HEK293T (cell line): ENCODE measurements at regions not wholly inside any gene's neighbourhood (a gene's known extent, or its start where the extent isn't known, plus 50 kb on each side); places are given as distances from the start of the nearest gene placed in this dataset.

Experiments used
- ARNT ChIP-seq: fragments of 450-650 bp; IDR thresholded peaks from 2 replicates; pipeline ENCODE4 v1.6.1; 2017; ENCODE audit warnings: mild to moderate bottlenecking
- ELF4 ChIP-seq: fragments of 450-650 bp; IDR thresholded peaks from 2 replicates; pipeline ENCODE4 v1.6.1; 2017; ENCODE audit warnings: antibody characterized with exemption
- FOXA1 ChIP-seq: fragments of 450-650 bp; IDR thresholded peaks from 2 replicates; pipeline ENCODE4 v1.6.1; 2016; ENCODE audit warnings: mild to moderate bottlenecking
- L3MBTL2 ChIP-seq: fragments of 450-650 bp; conservative IDR thresholded peaks from 2 replicates; pipeline ENCODE4 v1.6.1; 2016; ENCODE audit warnings: mild to moderate bottlenecking
- SP1 ChIP-seq: fragments of 450-650 bp; IDR thresholded peaks from 2 replicates; pipeline ENCODE4 v1.6.1; 2017

DNA sequence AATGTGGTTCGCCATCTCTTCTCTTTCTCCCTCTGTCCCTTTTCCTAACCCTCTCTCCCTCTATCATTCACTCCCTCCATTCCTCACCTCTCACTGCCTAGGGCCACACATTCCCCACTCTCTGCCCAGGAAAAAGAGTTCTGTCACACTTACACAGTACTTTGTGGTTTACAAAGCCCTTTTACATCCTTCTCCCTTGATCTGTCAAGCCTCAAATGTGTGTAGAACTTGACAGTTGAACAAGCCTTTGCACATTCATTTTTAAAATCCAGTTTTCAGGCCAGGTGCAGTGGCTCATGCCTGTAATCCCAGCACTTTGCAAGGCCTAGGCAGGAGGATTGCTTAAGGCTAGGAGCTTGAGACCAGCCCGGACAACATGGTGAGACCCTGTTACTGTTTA is 156.3 kb downstream of the VSIG4 start:
- no peak for TF ChIP-seq FOXA1
- no peak for TF ChIP-seq ELF4
- TF ChIP-seq L3MBTL2, result no peak
- no peak for TF ChIP-seq SP1
- no peak for TF ChIP-seq ARNT
